Progenitor cell of endocrine pancreas (in vitro differentiated cells): ENCODE measurements at regions not wholly inside any gene's neighbourhood (a gene's known extent, or its start where the extent isn't known, plus 50 kb on each side); places are given as distances from the start of the nearest gene placed in this dataset.

Source experiments
- DNase-seq: peaks from one replicate; pipeline ENCODE4 v3.0.0; 2021; ENCODE audit warnings: low spot score; ENCODE audit not compliant: unreplicated experiment
- H3K27ac Mint-ChIP-seq: 2 replicates; pipeline ENCODE4 v1.8.0; 2021; ENCODE audit warnings: mild to moderate bottlenecking, moderate library complexity, mixed read lengths
- H3K27me3 Mint-ChIP-seq: 2 replicates; pipeline ENCODE4 v1.8.0; 2021; ENCODE audit warnings: mixed read lengths
- H3K36me3 Mint-ChIP-seq: 2 replicates; pipeline ENCODE4 v1.8.0; 2022; ENCODE audit warnings: mixed read lengths; ENCODE audit not compliant: insufficient read depth
- H3K4me1 Mint-ChIP-seq: 2 replicates; pipeline ENCODE4 v1.8.0; 2021; ENCODE audit warnings: low read depth, mixed read lengths
- H3K4me3 Mint-ChIP-seq: 2 replicates; pipeline ENCODE4 v1.8.0; 2021; ENCODE audit warnings: low read depth, mild to moderate bottlenecking, moderate library complexity, mixed read lengths
- H3K9me3 Mint-ChIP-seq: 2 replicates; pipeline ENCODE4 v1.8.0; 2021; ENCODE audit warnings: low read depth, mixed read lengths
- CTCF ChIP-seq: fragments of 200-600 bp; sonication (generic); IDR thresholded peaks from one replicate; pipeline ENCODE4 v1.5.0; 2021; ENCODE audit warnings: antibody characterized with exemption, mild to moderate bottlenecking; ENCODE audit not compliant: unreplicated experiment

- H3K4me1 Mint-ChIP-seq, result no peaks in the 10 kb centered on the region
- peaks cover 9% of the 10 kb centered on the region for H3K27me3 Mint-ChIP-seq
- H3K4me3 Mint-ChIP-seq, result no peak overlapping the region
- no peak for TF ChIP-seq CTCF
- no peaks in the 10 kb centered on the region for H3K9me3 Mint-ChIP-seq
- no peak overlapping the region for H3K27ac Mint-ChIP-seq
- DNase-seq, result no peak
- H3K36me3 Mint-ChIP-seq, result no peaks in the 10 kb centered on the region
These were observed 282.5 kb downstream of the ETS1 start for GRCh38 chr11:128304666-128305485.

DNA sequence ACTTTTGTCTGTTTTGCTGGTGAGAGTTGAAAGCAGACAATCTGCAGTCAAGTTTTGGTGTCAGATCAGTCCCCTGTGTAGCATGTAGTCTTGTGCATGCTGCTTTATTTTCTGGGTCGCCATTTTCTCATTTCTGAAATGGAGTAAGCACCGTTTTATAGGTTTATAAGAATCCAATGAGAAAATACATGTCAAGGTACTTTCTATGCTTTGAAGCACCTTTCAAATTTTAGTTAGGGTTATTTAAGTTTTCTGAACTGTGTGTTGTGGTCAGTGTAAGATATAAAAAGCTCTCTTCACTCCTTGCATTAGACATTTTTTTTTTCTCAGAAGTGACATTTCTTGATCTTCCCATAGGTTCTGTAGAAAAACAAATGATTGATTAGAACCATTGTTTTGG lies 283.2 kb downstream of the ETS1 start:
- Mint-ChIP-seq H3K36me3 (no peaks in the 10 kb centered on the region), H3K27ac (no peak overlapping the region), H3K4me3 (no peak overlapping the region), H3K9me3 (no peaks in the 10 kb centered on the region), H3K4me1 (no peaks in the 10 kb centered on the region), H3K27me3 (peaks cover 9% of the 10 kb centered on the region)
- TF ChIP-seq CTCF, result no peak
- DNase-seq, result no peak

GRCh38 chr11:128303383-128303782 lies 284.0 kb downstream of the ETS1 start:
- Mint-ChIP-seq H3K4me1 (no peaks in the 10 kb centered on the region), H3K36me3 (no peaks in the 10 kb centered on the region), H3K9me3 (no peaks in the 10 kb centered on the region), H3K27ac (no peak overlapping the region), H3K27me3 (peaks cover 9% of the 10 kb centered on the region), H3K4me3 (no peak overlapping the region)
- no peak for DNase-seq
- TF ChIP-seq CTCF, result no peak

DNA sequence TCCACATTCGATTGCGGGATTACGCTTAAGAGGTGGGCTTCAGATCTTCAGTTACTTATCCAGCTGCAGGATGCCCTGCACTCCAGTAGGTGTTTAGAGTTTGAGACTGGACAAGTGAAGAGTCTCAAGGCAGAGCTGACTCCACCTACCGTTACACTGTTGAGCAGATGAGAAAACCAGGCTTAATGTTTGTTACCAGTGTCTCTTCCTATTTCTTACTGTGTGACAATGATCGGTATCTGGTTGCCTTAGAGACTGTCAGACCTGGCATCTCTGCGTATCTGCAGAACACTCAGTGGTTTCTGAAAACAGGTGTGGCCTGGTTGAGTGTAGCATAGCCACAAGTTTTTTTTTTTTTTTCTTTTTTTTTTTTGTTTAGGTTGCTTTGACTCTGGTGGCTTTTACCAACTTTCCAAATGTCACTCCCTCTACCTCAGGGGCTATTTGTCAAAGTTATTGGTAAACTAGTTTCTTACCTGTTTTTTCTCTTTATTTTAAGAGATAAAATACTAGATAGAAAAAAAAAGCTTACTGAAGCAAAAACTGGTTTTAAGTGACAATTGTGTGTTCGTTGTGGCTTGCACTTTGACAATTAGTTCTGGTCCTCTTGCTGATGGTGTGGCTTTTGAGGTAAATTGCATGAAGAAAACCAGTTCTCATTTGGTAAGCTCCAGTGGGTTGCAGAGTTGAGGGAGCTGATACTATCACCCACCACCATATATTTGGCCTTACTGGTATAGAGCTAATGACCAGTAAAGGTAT lies 284.8 kb downstream of the ETS1 start:
- Mint-ChIP-seq H3K27me3 (peaks cover 6% of the 10 kb centered on the region), H3K9me3 (no peaks in the 10 kb centered on the region), H3K4me1 (peaks cover under 1% of the 10 kb centered on the region), H3K36me3 (no peaks in the 10 kb centered on the region), H3K27ac (no peak overlapping the region), H3K4me3 (no peak overlapping the region)
- no peak for DNase-seq
- no peak for TF ChIP-seq CTCF

DNA sequence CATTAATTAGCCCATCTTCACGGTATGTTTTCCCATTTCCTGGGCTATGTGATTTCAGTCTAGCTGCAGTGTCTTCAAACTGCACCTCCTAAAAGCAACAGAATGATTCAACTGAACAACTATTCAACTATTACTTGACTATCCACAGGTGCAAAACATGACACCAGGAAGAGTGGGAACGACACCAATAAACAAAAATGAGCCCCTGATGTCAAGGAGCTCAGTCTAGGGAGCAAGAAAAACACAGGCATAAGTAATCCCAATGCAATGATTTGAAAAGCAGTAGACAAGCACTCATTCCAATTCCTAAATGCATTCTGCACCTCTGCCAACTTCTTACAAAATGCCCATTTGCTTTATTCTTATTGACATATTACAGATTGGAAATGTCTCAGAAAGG lies 285.6 kb downstream of the ETS1 start:
- no peak overlapping the region for H3K4me3 Mint-ChIP-seq
- H3K27me3 Mint-ChIP-seq, result peaks cover 6% of the 10 kb centered on the region
- no peaks in the 10 kb centered on the region for H3K36me3 Mint-ChIP-seq
- no peak overlapping the region for H3K27ac Mint-ChIP-seq
- no peaks in the 10 kb centered on the region for H3K9me3 Mint-ChIP-seq
- H3K4me1 Mint-ChIP-seq, result peaks cover 4% of the 10 kb centered on the region
- no peak for DNase-seq
- TF ChIP-seq CTCF, result no peak
